Tongue (tissue), 1 donor: ENCODE measurements at regions not wholly inside any gene's neighbourhood (a gene's known extent, or its start where the extent isn't known, plus 50 kb on each side); places are given as distances from the start of the nearest gene placed in this dataset.
A peak's percentile ranks its signal among the peaks of the same experiment; 100 is the strongest.

Experiments used
- DNase-seq: peaks from one replicate; pipeline ENCODE4 v3.0.0-alpha.2; 2015

DNA sequence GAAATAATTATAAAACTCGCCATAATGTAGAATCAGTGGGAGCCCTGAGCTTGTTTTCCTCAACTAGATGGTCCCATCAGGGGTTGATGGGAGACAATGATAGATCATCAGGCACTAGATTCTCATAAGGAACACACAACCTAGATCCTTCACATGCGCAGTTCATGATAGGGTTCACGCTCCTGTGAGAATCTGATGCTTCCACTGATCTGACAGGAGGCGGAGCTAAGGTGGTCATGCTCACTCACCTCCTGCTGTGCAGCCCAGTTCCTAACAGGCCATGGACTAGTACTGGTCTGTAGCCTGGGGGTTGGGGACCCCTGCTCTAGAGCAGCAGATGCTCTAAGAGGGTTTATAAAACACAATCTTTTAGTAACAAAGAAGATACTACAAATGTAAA lies 183.6 kb downstream of the ANXA2 start:
- DNase-seq: no peak

DNA sequence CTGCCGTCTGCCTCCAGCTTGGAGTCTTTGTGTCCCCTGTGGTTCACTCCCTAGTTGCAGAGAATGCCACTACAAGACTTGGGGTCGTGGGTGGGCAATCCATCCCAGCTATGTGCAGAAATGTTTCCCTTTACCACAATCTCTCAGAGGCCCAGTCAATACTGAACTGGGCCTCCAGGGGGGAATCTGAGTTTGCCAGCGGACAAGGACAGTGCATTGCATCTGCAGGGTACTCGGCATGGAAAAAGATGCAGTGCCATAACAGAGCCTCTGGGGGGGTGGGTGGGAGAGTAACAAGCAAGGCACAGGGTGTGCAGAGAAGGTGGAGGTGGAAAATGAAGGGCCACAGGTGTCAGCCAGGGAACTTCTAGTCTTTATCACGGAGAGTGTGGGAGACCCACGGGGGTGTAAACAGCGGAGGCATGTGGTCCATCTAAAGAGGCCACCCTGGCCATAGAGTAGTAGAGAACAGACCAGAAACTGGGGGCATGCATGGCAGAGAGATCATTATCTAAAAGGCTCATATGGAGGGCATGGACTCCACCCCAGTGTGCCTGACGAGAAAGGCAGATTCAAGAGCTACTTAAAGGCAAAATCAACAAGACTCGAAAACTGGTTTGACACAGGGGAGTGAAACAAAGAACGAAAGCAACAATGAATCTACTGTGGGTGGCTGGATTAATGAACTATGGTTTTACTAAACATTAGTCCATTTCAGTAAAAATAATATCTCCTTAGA lies 182.4 kb downstream of the ANXA2 start:
- no peak for DNase-seq

DNA sequence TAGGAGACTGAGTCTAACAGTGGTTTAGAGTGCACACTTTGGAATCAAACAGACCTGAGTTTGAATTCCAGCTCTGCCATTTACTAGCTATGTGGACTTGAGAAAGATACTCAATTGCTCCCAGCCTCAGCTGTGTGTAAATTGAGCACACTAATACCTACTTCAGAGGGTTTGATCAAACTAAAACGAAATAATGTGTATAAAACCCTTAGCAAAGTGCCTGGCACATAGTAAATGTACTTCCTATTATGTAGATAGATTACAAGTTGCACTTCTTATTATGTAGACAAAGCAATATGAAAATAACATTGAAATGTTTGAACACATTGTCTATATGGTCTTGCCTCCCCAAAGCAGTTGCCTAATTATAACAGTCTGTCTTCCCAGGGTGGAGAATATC lies 180.6 kb downstream of the ANXA2 start:
- DNase-seq: no peak

DNA sequence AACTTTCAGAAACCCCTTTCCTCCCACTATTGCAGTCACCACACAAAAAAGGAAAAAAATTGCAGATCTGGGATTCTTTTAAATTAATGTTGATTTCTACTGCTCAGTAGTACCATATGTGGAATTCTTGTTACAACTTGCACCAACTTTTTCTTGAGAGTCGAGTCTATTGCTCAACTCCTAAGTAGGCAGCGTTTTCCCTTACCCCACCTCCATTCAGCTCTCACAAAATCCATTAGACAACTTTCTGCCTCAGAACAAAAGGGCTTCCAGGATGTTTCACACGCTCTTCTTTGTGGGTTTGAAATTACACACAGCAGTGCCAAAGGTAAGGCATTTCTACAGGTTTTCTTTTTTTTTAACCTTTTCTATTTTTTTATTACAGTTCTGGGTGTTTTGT lies 179.5 kb downstream of the ANXA2 start:
- peak; percentile 14 for DNase-seq

DNA sequence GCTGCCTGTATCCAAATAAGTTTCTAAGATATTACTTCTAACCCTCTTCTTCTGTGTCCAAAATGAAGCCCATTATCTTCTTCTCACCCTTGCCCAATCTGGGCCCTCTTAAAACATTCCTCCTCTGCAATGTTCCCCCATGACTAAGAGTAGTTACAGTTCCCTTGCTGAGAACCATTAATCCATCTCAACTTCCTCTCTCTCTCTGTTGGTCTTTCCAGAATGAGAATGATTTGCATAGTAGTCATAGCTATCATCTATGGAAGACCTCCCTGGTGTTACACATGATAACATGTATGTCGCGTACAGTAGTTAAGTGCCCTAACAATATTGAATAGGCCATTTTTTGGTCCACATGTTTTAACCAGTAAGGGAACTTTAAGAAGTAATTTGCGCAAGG lies 177.9 kb downstream of the ANXA2 start:
- DNase-seq: no peak

DNA sequence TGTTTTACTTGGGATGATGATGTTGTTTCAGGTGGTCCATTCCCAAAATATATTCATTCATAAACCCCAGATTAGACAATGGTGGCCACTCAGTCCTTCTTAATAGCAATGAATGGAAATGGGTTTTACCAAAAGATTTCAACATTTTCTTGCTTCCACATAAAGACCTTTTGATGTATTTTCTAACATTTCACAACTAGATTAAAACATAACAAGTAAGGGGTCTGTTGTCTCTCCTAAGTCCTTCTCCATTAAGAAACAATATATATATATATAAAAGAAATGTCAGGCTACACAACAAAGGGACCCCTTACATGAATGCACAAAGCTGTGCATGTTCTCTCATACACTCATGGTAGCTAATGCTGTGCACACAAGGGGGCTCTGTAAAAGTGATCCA lies 176.4 kb downstream of the ANXA2 start:
- no peak for DNase-seq

DNA sequence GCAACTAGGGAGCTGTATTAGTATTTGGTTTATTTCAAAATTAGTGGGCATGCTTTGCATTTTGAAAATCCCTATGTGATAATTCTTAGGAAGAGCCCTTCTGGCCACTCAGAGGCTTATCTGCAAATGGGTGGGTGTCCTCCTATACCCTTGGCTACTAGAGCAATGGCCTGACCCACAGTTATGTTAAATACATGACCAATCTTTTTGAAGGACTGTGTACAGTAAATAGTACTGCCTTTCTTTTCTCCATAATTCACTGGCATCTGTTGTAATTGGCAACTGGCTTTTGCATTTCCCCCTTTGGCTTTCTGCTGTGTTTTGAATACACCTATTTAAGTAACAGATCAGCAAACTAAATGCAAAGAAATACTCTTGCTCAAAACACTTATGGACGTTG lies 175.4 kb downstream of the ANXA2 start:
- DNase-seq: no peak

DNA sequence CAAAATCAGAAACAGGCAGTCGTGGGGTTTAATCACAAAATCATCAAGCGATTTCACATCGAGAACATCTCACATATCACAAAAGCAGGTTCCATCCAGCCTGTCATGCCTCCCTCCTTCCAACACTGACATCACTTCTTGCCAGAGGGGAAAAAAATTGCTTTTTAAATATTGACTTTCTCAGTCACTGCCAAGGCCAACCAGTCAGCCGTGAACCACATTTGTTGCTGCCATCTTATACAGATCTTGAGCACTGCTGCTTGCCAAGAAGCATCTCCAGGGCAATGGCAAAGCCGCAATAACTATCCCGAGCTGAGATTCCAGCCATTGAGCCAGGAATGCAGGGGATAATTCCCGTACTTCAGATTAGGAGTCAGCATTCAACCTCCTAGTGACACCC lies 174.6 kb downstream of the ANXA2 start:
- DNase-seq: peak; percentile 65

DNA sequence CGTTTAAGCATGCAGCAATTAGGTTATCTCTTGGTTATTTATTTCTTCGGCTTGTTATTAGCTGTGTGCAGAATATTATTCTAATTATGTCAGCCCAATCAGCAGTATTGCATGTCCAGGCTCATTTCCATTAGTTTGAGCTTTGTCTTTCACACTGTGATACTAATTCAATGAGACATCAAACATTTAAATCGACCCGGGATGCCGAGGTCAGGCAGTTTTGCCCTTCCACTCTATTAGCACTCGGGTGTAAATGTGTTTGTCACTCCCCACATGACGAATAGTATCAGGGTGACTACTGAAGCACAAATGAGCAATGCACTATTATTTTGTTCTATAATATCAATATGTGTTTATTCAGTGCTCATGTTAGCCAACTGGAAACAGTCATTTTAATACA lies 170.9 kb downstream of the ANXA2 start:
- no peak for DNase-seq

DNA sequence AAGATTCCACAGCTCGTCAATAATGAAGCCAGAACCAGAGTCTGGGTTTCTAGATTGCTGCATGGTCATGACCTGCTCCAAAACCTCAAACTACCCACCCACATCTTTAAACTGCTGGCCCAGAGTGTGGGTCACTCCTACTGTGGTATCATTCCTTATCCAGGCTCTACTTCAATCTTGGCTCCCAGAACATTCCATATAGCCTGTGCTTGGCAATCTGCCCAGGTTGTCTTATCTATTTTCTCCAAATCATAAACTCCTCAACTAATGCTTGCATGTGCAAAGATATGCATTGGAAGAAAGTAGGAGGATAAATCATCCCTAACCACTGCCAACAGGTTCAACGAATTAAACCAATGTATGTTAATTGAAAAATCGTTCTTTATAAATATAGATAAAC lies 169.7 kb downstream of the ANXA2 start:
- no peak for DNase-seq

DNA sequence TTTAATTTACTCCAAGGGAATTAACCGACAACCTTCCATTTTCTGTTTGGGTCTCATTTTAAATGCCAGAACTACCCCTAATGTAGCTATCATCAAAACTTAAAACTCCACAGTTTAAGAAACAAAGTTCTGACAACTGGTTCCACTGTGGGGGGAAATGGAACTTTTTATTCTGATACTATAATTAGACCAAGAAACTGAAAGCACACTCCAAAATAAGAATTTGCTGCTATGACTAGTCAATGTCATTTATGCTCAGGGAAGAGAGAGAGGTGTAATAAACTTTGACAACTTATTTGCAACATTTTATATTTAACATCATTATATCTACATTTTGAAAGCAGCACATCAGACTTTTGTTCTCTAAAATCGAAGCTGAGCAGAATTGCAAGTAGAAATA lies 169.2 kb downstream of the ANXA2 start:
- DNase-seq: no peak

DNA sequence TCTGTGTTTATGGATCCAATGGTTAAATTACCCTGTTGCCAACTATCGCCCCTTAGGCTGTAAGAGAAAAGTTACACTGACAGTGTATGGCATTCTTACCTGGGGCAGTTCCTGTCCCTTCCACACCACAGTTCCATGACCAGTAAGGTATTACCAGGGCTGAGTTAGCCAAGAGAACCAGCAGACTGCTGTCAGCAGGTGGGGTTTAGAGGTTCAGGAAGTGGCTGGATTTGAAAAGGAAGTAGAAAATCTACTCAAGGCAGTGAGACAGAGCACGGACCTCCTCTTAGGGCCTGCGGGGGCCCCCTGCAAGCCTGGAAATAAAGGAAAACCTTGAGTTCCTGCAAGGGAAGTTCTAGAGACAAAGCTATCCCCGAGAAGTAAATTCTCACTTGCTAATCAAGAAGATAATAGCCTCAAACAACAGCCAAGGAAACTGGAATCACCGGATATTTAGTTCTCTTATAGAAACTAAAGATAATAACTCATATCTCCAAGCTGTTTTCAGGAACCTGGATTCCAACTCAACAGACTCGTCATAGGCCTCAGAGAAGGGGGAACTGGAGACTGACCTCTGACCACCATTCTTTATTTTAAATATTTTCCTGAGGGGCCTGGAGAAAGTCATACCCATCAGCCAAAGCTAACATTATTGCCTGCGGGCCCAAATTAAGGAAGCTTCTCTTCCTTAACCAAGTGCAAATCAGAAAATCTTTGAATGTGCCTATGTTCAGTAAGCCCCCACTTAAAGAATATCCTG lies 161.7 kb downstream of the ANXA2 start:
- no peak for DNase-seq

DNA sequence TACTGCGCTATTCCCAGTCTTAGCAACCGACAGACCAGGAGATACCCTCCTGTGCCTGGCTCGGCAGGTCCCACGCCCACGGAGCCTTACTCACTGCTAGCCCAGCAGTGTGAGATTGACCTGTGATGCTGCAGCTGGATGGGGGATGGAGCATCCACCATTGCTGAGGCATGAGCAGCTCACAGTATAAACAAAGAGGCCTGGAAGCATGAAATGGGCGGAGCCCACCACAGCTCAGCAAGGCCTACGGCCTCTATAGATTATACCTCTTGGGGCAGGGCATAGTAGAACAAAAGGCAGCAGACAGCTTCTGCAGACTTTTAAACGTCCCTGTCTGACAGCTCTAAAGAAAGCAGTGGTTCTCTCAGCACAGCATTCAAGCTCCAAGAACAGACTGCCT lies 160.3 kb downstream of the ANXA2 start:
- DNase-seq: no peak

DNA sequence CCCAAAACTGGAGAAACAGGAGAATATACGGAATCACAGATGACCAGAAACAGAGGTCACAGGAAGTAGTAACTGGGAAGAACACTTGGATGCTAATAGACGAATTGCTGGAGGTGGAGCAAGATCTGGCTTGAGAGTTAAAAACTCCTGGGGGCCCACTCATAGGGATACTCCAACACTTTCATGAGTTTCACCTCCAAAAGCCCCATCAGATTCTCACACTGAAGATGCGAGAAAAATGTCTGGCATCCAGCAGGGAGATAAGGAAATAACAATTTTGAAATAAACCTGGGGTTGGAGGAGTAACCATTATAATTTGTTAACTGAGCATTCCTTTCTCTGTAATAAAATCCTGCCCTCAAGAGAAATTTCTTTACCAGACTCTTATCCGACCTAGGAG lies 154.0 kb downstream of the ANXA2 start:
- no peak for DNase-seq

DNA sequence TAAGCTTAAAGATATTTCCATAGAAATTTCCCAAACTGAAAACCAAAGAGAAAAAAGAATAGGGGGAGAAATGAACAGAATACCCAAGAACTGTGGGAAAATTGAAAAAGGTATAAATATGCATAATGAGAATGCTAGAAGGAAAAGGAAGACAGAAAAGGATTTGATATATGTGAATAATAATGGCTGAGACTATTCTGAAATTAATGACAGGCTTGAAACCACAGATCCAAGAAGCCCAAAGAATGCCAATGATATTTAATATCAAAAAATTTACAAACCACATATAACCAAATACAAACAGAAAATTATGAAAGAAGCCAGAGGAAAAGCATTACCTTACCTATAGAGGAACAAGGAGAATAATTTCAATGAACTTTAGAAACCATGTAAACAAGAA lies 153.0 kb downstream of the ANXA2 start:
- no peak for DNase-seq

DNA sequence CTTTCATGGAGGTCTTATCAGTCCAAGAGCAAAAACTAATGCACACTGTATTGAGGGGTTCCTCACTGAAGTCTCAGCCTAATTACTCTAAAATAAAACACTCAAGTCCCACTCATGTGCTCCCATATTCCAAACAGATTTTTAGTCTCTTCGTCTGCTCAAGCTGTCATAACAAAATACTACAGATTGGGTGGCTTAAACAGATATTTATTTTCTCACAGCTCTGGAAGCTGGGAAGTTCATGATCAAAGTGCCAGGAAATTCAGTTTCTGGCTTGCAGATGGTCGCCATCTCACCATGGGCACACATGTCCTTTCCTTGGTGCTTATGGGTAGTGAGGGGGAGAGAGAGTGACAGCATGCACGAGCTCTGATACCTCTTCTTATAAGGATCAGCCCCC lies 147.5 kb downstream of the ANXA2 start:
- DNase-seq: no peak

DNA sequence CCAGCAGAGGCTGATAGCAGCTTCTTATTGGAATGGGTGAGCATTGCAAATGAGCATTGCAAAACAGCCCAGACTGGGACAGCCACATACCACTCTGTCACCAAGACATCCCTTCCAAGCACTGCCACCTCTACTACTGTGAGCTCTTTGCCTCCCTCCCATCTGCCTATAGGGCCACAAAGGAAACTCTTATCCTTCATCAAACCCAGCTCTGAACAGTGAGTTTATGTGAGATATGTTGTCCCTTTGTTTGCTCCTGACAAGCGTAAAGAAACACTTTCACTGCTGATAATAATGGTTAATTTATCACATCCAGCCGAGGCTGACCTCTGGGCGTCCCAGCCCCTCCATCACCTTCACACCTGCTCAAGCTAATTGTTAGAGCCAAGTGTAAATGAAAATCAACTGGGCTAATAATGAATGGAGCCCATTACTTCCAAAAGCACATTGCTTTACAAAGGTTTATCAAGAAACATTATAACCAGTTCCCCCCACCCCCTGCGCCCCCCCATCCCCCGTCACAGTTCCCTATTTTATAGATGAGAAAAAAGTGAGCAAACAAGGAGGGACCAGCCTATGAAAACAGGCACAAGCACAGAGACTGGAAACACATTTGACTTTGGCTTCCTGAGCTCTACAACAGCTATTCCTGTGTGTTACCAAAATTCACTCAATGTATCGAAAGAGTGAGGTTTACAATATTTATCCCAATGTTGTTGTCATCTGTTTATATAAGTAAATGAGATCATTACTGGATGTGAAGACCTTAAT lies 146.3 kb downstream of the ANXA2 start:
- DNase-seq: no peak

DNA sequence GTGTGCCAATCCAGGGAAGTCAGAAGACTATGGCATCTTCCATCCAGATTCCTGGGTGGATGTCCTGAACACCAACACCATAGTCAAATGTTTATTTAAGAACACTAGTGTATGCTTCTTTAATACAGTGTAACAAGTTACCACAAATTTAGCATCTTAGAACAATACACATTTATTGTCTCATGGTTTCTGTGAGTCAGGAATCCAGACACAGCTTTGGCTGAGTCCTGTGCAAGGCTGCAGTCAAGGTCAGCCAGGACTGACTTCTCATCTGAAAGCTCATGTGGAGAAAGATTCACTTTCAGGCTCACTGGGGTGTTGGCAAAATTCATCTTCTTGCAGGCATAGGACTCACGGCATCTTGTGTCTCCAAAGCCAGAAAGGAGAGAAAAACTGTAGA lies 143.4 kb downstream of the ANXA2 start:
- DNase-seq: no peak

DNA sequence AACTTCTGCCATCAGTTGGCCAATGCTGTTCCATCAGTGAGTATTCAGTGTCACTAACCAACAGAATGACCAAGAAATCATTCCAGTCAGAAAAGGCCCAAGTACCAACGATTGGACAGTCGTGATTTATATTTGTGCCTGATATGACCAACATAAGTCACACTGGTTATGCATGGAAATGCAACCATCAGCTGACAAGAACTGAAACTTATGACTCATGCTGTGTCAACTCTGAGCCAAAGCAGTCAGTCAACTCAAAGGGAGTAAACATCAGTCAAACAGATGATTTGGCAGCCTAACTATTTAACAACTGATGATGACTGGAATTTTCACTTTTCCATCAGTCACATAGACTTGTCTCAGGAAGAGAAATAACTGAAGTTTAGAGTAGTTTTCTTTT lies 142.4 kb downstream of the ANXA2 start:
- peak; percentile 9 for DNase-seq

DNA sequence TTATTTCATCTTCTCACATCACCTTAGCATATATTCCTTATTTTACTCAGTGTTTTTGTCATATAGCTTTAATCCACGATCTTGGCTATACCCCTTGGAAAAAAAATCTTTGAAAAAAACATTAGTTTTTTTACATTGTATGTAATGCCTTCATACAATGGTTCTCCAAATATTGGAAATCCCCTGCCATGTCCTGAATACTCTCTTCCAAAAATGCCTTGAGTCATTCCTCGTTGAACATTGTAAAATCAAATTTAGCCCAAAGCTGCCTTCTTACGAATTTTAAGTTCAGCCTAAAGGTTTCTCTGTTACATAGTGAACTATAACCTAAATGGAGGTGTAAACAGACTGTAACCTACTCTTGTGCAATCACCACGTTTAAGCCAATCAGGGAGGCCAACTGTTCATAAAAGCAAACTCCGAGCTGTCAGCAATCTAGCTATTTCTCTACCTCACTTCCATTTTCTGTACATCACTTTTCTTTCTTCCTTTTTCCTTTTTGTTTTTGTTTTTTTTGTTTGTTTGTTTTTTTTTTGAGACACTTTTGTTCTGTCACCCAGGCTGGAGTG lies 140.1 kb downstream of the ANXA2 start:
- no peak for DNase-seq

DNA sequence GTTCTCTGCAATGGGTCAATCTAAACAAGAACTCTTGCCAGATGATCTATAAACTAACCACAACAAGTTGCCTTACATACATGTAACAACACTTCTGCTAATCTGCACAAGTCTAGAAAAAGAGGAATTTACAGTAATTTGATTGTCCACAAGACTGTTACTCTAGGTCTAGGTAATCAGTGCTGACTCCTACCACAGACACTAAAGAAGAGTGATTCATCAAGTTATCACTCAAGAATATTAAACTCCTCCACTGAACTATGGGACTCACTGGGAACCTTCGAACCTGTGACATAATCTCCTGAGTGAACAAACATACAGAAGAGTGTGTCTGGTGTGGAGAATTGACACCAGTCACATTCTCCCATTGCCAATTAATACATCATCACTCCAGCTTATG lies 138.3 kb downstream of the ANXA2 start:
- no peak for DNase-seq

DNA sequence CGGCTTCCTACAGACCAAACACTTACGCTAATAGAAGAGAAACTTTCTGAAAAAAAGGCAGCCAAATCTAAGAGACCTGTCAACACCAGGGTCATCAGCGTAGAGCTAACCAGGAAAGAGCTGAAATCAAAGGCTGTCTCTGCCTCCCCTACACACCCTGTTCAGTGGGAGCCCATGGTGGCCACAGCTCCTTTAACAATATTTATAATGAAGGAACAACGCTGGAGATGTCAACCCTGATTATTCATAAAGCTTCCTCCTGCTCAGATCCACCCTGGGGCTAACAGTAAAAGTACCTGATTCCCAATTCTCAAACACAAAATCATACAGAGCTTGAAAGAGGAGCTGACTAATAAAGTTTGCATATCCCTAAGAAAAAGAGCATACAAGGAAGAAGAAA lies 133.7 kb downstream of the ANXA2 start:
- DNase-seq: no peak

DNA sequence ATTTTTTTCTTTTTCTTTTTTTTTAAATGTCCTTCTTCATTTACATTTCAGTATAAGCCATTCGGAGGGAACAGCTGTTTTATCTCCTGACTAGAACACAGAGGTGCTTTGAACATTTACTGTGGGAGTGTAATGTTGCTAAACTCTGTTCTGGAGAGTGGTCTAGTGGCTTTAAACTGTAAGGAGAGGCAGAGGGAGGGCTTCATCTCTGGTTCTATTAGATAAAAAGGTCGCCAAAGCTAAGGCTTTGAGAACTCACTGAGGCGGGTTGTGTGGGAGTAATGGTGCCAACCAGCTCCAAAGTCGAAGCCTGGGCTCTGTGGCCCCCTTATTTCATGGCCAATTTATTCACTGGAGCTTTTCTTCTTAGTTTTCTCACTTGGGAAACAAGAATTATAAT lies 133.2 kb downstream of the ANXA2 start:
- no peak for DNase-seq
